Breast epithelium (tissue), 3 donors: ENCODE measurements at regions not wholly inside any gene's neighbourhood (a gene's known extent, or its start where the extent isn't known, plus 50 kb on each side); places are given as distances from the start of the nearest gene placed in this dataset.

Source experiments
- POLR2A ChIP-seq: fragments of 450-650 bp; IDR thresholded peaks from one replicate; pipeline ENCODE4 v1.6.1; 2016; ENCODE audit warnings: antibody characterized with exemption, mild to moderate bottlenecking, moderate library complexity
- POLR2AphosphoS5 ChIP-seq, 3 donors: sonication (generic); formaldehyde crosslinking; IDR thresholded peaks; one replicate each; pipeline ENCODE4 v1.6.1; 2017; ENCODE audit warnings: antibody characterized with exemption in 3 of 3
- TF ChIP-seq, protein P1 (sequence below), 3 donors: fragments of 450-650 bp; IDR thresholded peaks; one replicate each; pipeline ENCODE4 v1.5.1; 2016 to 2017; ENCODE audit warnings: antibody characterized with exemption in 3 of 3, mild to moderate bottlenecking in 3 of 3, moderate library complexity in 3 of 3

- TF ChIP-seq, protein P1, sequence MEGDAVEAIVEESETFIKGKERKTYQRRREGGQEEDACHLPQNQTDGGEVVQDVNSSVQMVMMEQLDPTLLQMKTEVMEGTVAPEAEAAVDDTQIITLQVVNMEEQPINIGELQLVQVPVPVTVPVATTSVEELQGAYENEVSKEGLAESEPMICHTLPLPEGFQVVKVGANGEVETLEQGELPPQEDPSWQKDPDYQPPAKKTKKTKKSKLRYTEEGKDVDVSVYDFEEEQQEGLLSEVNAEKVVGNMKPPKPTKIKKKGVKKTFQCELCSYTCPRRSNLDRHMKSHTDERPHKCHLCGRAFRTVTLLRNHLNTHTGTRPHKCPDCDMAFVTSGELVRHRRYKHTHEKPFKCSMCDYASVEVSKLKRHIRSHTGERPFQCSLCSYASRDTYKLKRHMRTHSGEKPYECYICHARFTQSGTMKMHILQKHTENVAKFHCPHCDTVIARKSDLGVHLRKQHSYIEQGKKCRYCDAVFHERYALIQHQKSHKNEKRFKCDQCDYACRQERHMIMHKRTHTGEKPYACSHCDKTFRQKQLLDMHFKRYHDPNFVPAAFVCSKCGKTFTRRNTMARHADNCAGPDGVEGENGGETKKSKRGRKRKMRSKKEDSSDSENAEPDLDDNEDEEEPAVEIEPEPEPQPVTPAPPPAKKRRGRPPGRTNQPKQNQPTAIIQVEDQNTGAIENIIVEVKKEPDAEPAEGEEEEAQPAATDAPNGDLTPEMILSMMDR (IDR thresholded peaks at IDR 0.05) = no peak
- TF ChIP-seq POLR2AphosphoS5 (IDR thresholded peaks at IDR 0.05) (no peak), POLR2A (no peak)
Measured at GRCh38 chr2:203623661-203624060, 82.8 kb upstream of the CD28 start.
